Neural cell (in vitro differentiated cells): ENCODE measurements at regions not wholly inside any gene's neighbourhood (a gene's known extent, or its start where the extent isn't known, plus 50 kb on each side); places are given as distances from the start of the nearest gene placed in this dataset.

Source experiments
- H2AFZ ChIP-seq: fragments of 200-600, 300-800 bp; sonication (generic), shearing (Covaris generic); 2 replicates; pipeline ENCODE4 v1.6.0; 2014; ENCODE audit warnings: low read depth, mild to moderate bottlenecking, antibody characterized with exemption, low read length, moderate library complexity
- H3F3A ChIP-seq: fragments of 200-600 bp; shearing (Covaris generic); 2 replicates; pipeline ENCODE4 v1.6.1; 2016; ENCODE audit warnings: mild to moderate bottlenecking, moderate library complexity, mixed read lengths, antibody characterized with exemption, low read length; ENCODE audit not compliant: insufficient read depth, poor library complexity, severe bottlenecking
- H3K27ac ChIP-seq: fragments of 200-600, 300-800 bp; sonication (generic), shearing (Covaris generic); 2 replicates; pipeline ENCODE4 v1.5.1; 2014; ENCODE audit warnings: mild to moderate bottlenecking, low read length, moderate library complexity
- H3K27me3 ChIP-seq: fragments of 300-800, 200-600 bp; sonication (generic), shearing (Covaris generic); 2 replicates; pipeline ENCODE4 v1.6.0; 2014; ENCODE audit warnings: mild to moderate bottlenecking, low read depth, low read length, moderate library complexity; ENCODE audit not compliant: insufficient read depth
- H3K36me3 ChIP-seq: fragments of 300-800, 200-600 bp; sonication (generic), shearing (Covaris generic); 2 replicates; pipeline ENCODE4 v1.5.1; 2014; ENCODE audit warnings: mild to moderate bottlenecking, antibody characterized with exemption, low read length, moderate library complexity; ENCODE audit not compliant: insufficient read depth
- H3K4me2 ChIP-seq: fragments of 300-800, 200-600 bp; sonication (generic), shearing (Covaris generic); 2 replicates; pipeline ENCODE4 v1.6.0; 2014; ENCODE audit warnings: mild to moderate bottlenecking, low read length
- H3K4me3 ChIP-seq: fragments of 300-800, 200-600 bp; sonication (generic), shearing (Covaris generic); 2 replicates; pipeline ENCODE4 v1.5.1; 2014; ENCODE audit warnings: mild to moderate bottlenecking, low read length, moderate library complexity
- H3K79me2 ChIP-seq: fragments of 200-600 bp; shearing (Covaris generic); replicated peaks from 2 replicates; pipeline ENCODE4 v1.6.0; 2014; ENCODE audit warnings: mild to moderate bottlenecking, low read length, moderate library complexity; ENCODE audit not compliant: insufficient read depth
- H3K9ac ChIP-seq: fragments of 300-800, 200-600 bp; sonication (generic), shearing (Covaris generic); 2 replicates; pipeline ENCODE4 v1.6.1; 2016; ENCODE audit warnings: mild to moderate bottlenecking, low read length, mixed read lengths
- H3K9me2 ChIP-seq: fragments of 200-600 bp; shearing (Covaris generic); 2 replicates; pipeline ENCODE4 v1.6.1; 2016; ENCODE audit warnings: mild to moderate bottlenecking, low read length, mixed read lengths; ENCODE audit not compliant: insufficient read depth
- H3K9me3 ChIP-seq: fragments of 200-600, 300-800 bp; sonication (generic), shearing (Covaris generic); 2 replicates; pipeline ENCODE4 v1.6.1; 2016; ENCODE audit warnings: mild to moderate bottlenecking, mixed run types, low read length, moderate library complexity, mixed read lengths
- H4K20me1 ChIP-seq: fragments of 200-600 bp; shearing (Covaris generic); 2 replicates; pipeline ENCODE4 v1.6.1; 2016; ENCODE audit warnings: mild to moderate bottlenecking, mixed run types; ENCODE audit not compliant: insufficient read depth
- CTCF ChIP-seq: fragments of 450-650 bp; IDR thresholded peaks from 2 replicates; pipeline ENCODE4 v1.5.1; 2014; ENCODE audit warnings: antibody characterized with exemption, mild to moderate bottlenecking, moderate library complexity; ENCODE audit not compliant: poor library complexity, severe bottlenecking
- EP300 ChIP-seq: fragments of 450-650 bp; conservative IDR thresholded peaks from 2 replicates; pipeline ENCODE4 v1.6.1; 2014; ENCODE audit warnings: antibody characterized with exemption, mild to moderate bottlenecking, moderate library complexity; ENCODE audit not compliant: poor library complexity, severe bottlenecking
- EZH2 ChIP-seq: fragments of 200-600, 300-800 bp; shearing (Covaris generic), sonication (generic); IDR thresholded peaks from 2 replicates; pipeline ENCODE4 v1.6.1; 2014; ENCODE audit warnings: antibody characterized with exemption, low read length, borderline replicate concordance, mild to moderate bottlenecking; ENCODE audit not compliant: insufficient read depth, poor library complexity, severe bottlenecking
- MXI1 ChIP-seq: fragments of 450-650 bp; conservative IDR thresholded peaks from 2 replicates; pipeline ENCODE4 v1.6.1; 2014; ENCODE audit warnings: antibody characterized with exemption, mild to moderate bottlenecking; ENCODE audit not compliant: poor library complexity, severe bottlenecking
- POLR2AphosphoS5 ChIP-seq: IDR thresholded peaks from 2 replicates; pipeline ENCODE4 v1.6.1; 2012
- REST ChIP-seq: IDR thresholded peaks from 2 replicates; pipeline ENCODE4 v1.6.1; 2012; ENCODE audit warnings: borderline replicate concordance
- SMC3 ChIP-seq: fragments of 450-650 bp; conservative IDR thresholded peaks from 2 replicates; pipeline ENCODE4 v1.6.1; 2014; ENCODE audit warnings: antibody characterized with exemption, mild to moderate bottlenecking, moderate library complexity; ENCODE audit not compliant: poor library complexity
- TAF1 ChIP-seq: IDR thresholded peaks from 2 replicates; pipeline ENCODE4 v1.6.1; 2012; ENCODE audit warnings: low read depth

GRCh38 chr15:93143186-93143585 is 54.2 kb upstream of the RGMA start:
- Histone ChIP-seq H3K9ac (no peak overlapping the region), H3K27me3 (no peaks in the 10 kb centered on the region), H4K20me1 (no peaks in the 10 kb centered on the region), H3K9me2 (no peaks in the 10 kb centered on the region), H3F3A (no peaks in the 10 kb centered on the region), H3K4me2 (no peak overlapping the region), H3K9me3 (no peaks in the 10 kb centered on the region), H2AFZ (no peak overlapping the region), H3K36me3 (no peaks in the 10 kb centered on the region), H3K4me3 (no peak overlapping the region), H3K79me2 (no peaks in the 10 kb centered on the region), H3K27ac (no peak overlapping the region)
- TF ChIP-seq CTCF (no peak), POLR2AphosphoS5 (no peak)

GRCh38 chr15:93141371-93141794 is 52.4 kb upstream of the RGMA start:
- TF ChIP-seq EP300 (no peak), REST (no peak), EZH2 (no peak), POLR2AphosphoS5 (no peak), MXI1 (no peak)

GRCh38 chr15:93139436-93139835 is 50.4 kb upstream of the RGMA start:
- TF ChIP-seq EZH2, result no peak
- TF ChIP-seq SMC3, result no peak
- no peak for TF ChIP-seq EP300
- no peak for TF ChIP-seq POLR2AphosphoS5
- no peak for TF ChIP-seq CTCF
- TF ChIP-seq REST, result no peak
- TF ChIP-seq TAF1, result no peak

More at GRCh38 chr15:93141371-93141794, 52.4 kb upstream of the RGMA start:
- no peaks in the 10 kb centered on the region for H3K79me2 ChIP-seq
- no peak overlapping the region for H2AFZ ChIP-seq
- H3K27me3 ChIP-seq, result no peaks in the 10 kb centered on the region
- no peak overlapping the region for H3K27ac ChIP-seq
- H3K36me3 ChIP-seq, result no peaks in the 10 kb centered on the region
- H3K4me3 ChIP-seq, result no peak overlapping the region
- no peaks in the 10 kb centered on the region for H4K20me1 ChIP-seq
- no peaks in the 10 kb centered on the region for H3K9me3 ChIP-seq
- no peak overlapping the region for H3K4me2 ChIP-seq
- H3K9me2 ChIP-seq, result no peaks in the 10 kb centered on the region
- H3K9ac ChIP-seq, result no peak overlapping the region
- no peaks in the 10 kb centered on the region for H3F3A ChIP-seq

More at GRCh38 chr15:93139436-93139835, 50.4 kb upstream of the RGMA start:
- no peaks in the 10 kb centered on the region for H3K79me2 ChIP-seq
- H3K4me2 ChIP-seq, result no peak overlapping the region
- H3K9me2 ChIP-seq, result no peaks in the 10 kb centered on the region
- no peaks in the 10 kb centered on the region for H3K9me3 ChIP-seq
- no peak overlapping the region for H3K27ac ChIP-seq
- H4K20me1 ChIP-seq, result no peaks in the 10 kb centered on the region
- no peaks in the 10 kb centered on the region for H3F3A ChIP-seq
- H3K27me3 ChIP-seq, result no peaks in the 10 kb centered on the region
- H2AFZ ChIP-seq, result no peak overlapping the region
- H3K9ac ChIP-seq, result no peak overlapping the region
- no peaks in the 10 kb centered on the region for H3K36me3 ChIP-seq
- no peak overlapping the region for H3K4me3 ChIP-seq
